OCI-LY7 (cell line): ENCODE measurements at regions not wholly inside any gene's neighbourhood (a gene's known extent, or its start where the extent isn't known, plus 50 kb on each side); places are given as distances from the start of the nearest gene placed in this dataset.

Experiments used
- CTCF ChIP-seq: fragments of 200-600 bp; sonication (generic); conservative IDR thresholded peaks from 2 replicates; pipeline ENCODE4 v1.5.1; 2014; ENCODE audit warnings: mild to moderate bottlenecking, antibody characterized with exemption, low read length, moderate library complexity, mixed read lengths
- EZH2phosphoT487 ChIP-seq: fragments of 200-600 bp; sonication (generic); IDR thresholded peaks from 2 replicates; pipeline ENCODE4 v1.6.1; 2018; ENCODE audit warnings: low read depth, borderline replicate concordance, mild to moderate bottlenecking, mixed run types, antibody characterized with exemption, low read length, moderate library complexity, mixed read lengths

- TF ChIP-seq EZH2phosphoT487 (no peak), CTCF (no peak)
Measured at GRCh38 chr7:31416381-31416870, 75.9 kb upstream of the NEUROD6 start.
